ENCODE measurements at regions not wholly inside any gene's neighbourhood (a gene's known extent, or its start where the extent isn't known, plus 50 kb on each side); places are given as distances from the start of the nearest gene placed in this dataset.

- H3K9me3 ChIP-seq: no peaks in the 10 kb centered on the region
- H3K36me3 ChIP-seq (replicated peaks in 1 of 2; ENCODE audit: insufficient read depth in 1 of 2, low read depth in 2 of 2): no peaks in the 10 kb centered on the region
- no peak overlapping the region for H3K4me3 ChIP-seq
- ATAC-seq (no peak), DNase-seq (no peak)
- no peak for TF ChIP-seq POLR2A (IDR thresholded peaks at IDR 0.05)
- TF ChIP-seq, protein P1, sequence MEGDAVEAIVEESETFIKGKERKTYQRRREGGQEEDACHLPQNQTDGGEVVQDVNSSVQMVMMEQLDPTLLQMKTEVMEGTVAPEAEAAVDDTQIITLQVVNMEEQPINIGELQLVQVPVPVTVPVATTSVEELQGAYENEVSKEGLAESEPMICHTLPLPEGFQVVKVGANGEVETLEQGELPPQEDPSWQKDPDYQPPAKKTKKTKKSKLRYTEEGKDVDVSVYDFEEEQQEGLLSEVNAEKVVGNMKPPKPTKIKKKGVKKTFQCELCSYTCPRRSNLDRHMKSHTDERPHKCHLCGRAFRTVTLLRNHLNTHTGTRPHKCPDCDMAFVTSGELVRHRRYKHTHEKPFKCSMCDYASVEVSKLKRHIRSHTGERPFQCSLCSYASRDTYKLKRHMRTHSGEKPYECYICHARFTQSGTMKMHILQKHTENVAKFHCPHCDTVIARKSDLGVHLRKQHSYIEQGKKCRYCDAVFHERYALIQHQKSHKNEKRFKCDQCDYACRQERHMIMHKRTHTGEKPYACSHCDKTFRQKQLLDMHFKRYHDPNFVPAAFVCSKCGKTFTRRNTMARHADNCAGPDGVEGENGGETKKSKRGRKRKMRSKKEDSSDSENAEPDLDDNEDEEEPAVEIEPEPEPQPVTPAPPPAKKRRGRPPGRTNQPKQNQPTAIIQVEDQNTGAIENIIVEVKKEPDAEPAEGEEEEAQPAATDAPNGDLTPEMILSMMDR (IDR thresholded peaks at IDR 0.05): no peak
- H3K27ac ChIP-seq: no peak overlapping the region
- 80 to 91% methylated on average over 1 of the region's 1 CpG for WGBS, 2 donors
- no peaks in the 10 kb centered on the region for H3K27me3 ChIP-seq
- no peaks in the 10 kb centered on the region for H3K4me1 ChIP-seq
- intact Hi-C loops (cut with DNase I): no loop called here
These were observed 101.9 kb downstream of the RGS21 start for GRCh38 chr1:192418552-192419285.

DNA sequence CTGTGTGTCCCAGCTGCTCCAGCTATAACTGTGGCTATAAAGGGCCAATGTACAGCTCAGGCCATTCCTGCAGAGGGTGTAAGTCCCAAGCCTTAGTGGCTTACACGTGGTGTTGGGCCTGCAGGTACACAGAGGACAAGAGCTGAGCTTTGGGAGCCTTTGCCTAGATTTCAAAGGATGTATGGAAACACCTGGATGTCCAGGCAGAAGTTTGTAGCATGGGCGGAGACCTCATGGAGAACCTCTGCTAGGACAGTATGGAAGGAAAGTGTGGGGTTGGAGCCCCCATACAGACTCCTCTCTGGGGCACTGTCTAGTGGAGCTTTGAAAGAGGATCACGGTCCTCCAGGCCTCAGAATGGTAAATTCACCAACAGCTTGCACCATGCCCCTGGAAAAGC is 113.9 kb downstream of the RGS21 start:
- no peaks in the 10 kb centered on the region for H3K36me3 ChIP-seq (replicated peaks in 1 of 2; ENCODE audit: insufficient read depth in 1 of 2, low read depth in 2 of 2)
- H3K9me3 ChIP-seq: peaks cover 0 to 8% (median 0%) of the 10 kb centered on the region in 3 donors
- 60 to 63% methylated on average over 3 of the region's 3 CpGs for WGBS, 2 donors

DNA sequence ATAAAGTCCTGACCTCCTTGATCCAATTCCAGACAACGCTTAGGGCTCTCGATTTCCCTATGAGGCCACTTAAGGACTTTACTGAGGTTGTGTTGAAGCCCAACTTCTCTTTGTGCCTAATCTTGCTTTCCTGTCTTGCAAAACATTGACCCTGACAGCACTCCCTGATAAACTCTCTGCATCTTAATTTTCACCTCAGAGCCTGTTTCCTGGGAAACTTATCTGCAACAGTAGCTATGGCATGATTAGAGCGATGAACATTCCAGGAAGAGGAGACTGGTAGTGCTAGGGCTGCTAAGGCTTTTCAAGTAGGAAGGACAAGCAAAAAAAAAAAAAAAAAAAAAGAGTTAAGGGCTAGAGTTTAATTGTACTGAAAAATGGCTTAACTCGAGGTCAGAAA is 118.9 kb downstream of the RGS21 start:
- ATAC-seq (no peak), DNase-seq (no peak)
- H3K36me3 ChIP-seq (replicated peaks in 1 of 2; ENCODE audit: insufficient read depth in 1 of 2, low read depth in 2 of 2): no peaks in the 10 kb centered on the region
- intact Hi-C loops (cut with DNase I): no loop called here
- TF ChIP-seq POLR2A (IDR thresholded peaks at IDR 0.05): no peak
- TF ChIP-seq, protein P1 (IDR thresholded peaks at IDR 0.05): no peak
- peaks cover 0 to 6% (median 0%) of the 10 kb centered on the region in 3 donors for H3K9me3 ChIP-seq
- H3K27me3 ChIP-seq: no peaks in the 10 kb centered on the region
- H3K27ac ChIP-seq: no peak overlapping the region
- H3K4me3 ChIP-seq: no peak overlapping the region
- 69 to 70% methylated on average over 4 of the region's 4 CpGs for WGBS, 2 donors
- H3K4me1 ChIP-seq: no peaks in the 10 kb centered on the region

More for the DNA sequence above, 113.9 kb downstream of the RGS21 start:
- Histone ChIP-seq H3K27ac (no peak overlapping the region), H3K4me1 (no peaks in the 10 kb centered on the region), H3K27me3 (no peaks in the 10 kb centered on the region), H3K4me3 (no peak overlapping the region)
- TF ChIP-seq, protein P1 (IDR thresholded peaks at IDR 0.05): no peak
- TF ChIP-seq POLR2A (IDR thresholded peaks at IDR 0.05): no peak
- ATAC-seq: no peak
- intact Hi-C loops (cut with DNase I): no loop called here
- no peak for DNase-seq

DNA sequence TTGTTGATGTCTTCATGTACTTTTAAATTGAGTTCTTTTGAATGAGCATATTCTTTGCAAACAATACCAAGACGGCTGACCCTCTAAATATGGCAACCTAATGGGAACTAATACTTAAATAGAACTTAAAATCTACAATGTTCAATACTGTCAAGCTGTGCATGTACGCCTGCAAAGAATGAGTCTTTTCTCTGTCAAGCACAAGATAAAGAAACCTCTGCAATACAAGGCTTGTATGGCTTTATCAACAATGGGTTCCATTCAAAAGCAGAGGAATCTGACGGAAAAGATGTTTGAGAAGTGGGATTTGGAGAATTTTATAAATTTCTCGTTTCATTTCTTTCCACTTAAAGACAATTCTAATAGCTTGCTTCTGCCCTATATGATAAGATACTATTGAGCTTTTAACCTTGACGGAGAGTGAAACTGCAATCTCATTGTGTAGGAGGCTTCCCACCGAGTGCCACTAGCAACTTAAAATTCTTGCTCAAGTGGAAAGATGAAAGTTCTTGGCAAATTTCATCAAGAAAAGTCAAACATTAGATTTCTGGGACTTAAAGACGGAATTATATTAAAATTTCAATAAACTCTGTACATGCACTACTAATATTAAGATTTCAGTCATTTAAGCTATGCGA is 119.8 kb downstream of the RGS21 start:
- Histone ChIP-seq H3K9me3 (no peaks in the 10 kb centered on the region), H3K4me3 (no peak overlapping the region), H3K36me3 (replicated peaks in 1 of 2; ENCODE audit: insufficient read depth in 1 of 2, low read depth in 2 of 2) (no peaks in the 10 kb centered on the region), H3K4me1 (no peaks in the 10 kb centered on the region), H3K27me3 (no peaks in the 10 kb centered on the region), H3K27ac (no peak overlapping the region)
- WGBS, 2 donors: 57 to 66% methylated on average over 8 of the region's 8 CpGs
- DNase-seq: no peak
- intact Hi-C loops (cut with DNase I): no loop called here
- TF ChIP-seq POLR2A (IDR thresholded peaks at IDR 0.05): no peak
- TF ChIP-seq, protein P1 (IDR thresholded peaks at IDR 0.05): no peak
- ATAC-seq: no peak
